Progenitor cell of endocrine pancreas (in vitro differentiated cells): ENCODE measurements at regions not wholly inside any gene's neighbourhood (a gene's known extent, or its start where the extent isn't known, plus 50 kb on each side); places are given as distances from the start of the nearest gene placed in this dataset.

ENCODE experiments used
- DNase-seq: peaks from one replicate; pipeline ENCODE4 v3.0.0; 2021; ENCODE audit warnings: low spot score; ENCODE audit not compliant: unreplicated experiment
- H3K27ac Mint-ChIP-seq: 2 replicates; pipeline ENCODE4 v1.8.0; 2021; ENCODE audit warnings: mild to moderate bottlenecking, moderate library complexity, mixed read lengths
- H3K27me3 Mint-ChIP-seq: 2 replicates; pipeline ENCODE4 v1.8.0; 2021; ENCODE audit warnings: mixed read lengths
- H3K36me3 Mint-ChIP-seq: 2 replicates; pipeline ENCODE4 v1.8.0; 2022; ENCODE audit warnings: mixed read lengths; ENCODE audit not compliant: insufficient read depth
- H3K4me1 Mint-ChIP-seq: 2 replicates; pipeline ENCODE4 v1.8.0; 2021; ENCODE audit warnings: low read depth, mixed read lengths
- H3K4me3 Mint-ChIP-seq: 2 replicates; pipeline ENCODE4 v1.8.0; 2021; ENCODE audit warnings: low read depth, mild to moderate bottlenecking, moderate library complexity, mixed read lengths
- H3K9me3 Mint-ChIP-seq: 2 replicates; pipeline ENCODE4 v1.8.0; 2021; ENCODE audit warnings: low read depth, mixed read lengths
- TF ChIP-seq, protein P1 (sequence below): fragments of 200-600 bp; sonication (generic); IDR thresholded peaks from one replicate; pipeline ENCODE4 v1.5.0; 2021; ENCODE audit warnings: antibody characterized with exemption, mild to moderate bottlenecking; ENCODE audit not compliant: unreplicated experiment

DNA sequence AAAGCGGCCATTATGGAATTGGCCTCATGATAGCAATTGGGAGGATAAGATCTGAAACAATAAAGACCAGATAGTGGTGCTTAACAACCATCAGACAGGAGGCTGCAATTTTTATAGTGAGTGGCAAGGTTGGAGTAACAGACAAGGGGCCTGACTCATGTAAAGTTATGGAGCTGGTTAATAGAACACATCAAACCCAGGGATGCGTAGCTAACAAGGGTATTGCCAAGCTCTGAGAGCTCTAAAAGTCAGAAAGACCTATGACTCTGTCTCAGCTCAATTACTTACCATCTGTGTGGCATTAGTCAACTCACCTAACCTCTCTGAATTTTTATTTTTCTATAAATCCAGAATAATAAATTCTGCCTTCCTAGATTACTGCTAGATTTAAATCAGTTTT, 1731.5 kb upstream of the FLRT2 start:
- no peak overlapping the region for H3K4me3 Mint-ChIP-seq
- H3K9me3 Mint-ChIP-seq = no peaks in the 10 kb centered on the region
- DNase-seq = no peak
- no peaks in the 10 kb centered on the region for H3K27me3 Mint-ChIP-seq
- no peaks in the 10 kb centered on the region for H3K36me3 Mint-ChIP-seq
- no peak overlapping the region for H3K27ac Mint-ChIP-seq
- TF ChIP-seq, protein P1, sequence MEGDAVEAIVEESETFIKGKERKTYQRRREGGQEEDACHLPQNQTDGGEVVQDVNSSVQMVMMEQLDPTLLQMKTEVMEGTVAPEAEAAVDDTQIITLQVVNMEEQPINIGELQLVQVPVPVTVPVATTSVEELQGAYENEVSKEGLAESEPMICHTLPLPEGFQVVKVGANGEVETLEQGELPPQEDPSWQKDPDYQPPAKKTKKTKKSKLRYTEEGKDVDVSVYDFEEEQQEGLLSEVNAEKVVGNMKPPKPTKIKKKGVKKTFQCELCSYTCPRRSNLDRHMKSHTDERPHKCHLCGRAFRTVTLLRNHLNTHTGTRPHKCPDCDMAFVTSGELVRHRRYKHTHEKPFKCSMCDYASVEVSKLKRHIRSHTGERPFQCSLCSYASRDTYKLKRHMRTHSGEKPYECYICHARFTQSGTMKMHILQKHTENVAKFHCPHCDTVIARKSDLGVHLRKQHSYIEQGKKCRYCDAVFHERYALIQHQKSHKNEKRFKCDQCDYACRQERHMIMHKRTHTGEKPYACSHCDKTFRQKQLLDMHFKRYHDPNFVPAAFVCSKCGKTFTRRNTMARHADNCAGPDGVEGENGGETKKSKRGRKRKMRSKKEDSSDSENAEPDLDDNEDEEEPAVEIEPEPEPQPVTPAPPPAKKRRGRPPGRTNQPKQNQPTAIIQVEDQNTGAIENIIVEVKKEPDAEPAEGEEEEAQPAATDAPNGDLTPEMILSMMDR = no peak
- H3K4me1 Mint-ChIP-seq = peaks cover 2% of the 10 kb centered on the region

DNA sequence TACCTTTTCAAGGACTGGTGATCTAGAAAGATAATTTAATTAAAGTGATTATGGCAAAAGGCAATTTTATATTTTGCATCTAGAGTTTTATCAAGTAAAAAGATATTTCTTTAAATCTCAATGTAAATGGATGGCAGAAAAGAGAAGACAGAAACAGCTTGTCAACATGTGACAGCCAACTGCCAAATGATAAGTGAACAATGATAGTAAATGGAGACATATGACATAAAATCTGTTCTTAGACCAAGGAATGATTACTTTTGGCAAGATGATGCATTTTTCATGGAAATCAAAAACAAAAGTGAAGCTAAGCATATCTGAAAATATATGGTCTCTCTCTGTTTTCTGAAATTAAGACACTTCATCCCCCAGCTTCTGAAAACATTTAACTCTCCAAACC, 1730.7 kb upstream of the FLRT2 start:
- Mint-ChIP-seq H3K27ac (no peak overlapping the region), H3K9me3 (no peaks in the 10 kb centered on the region)
- TF ChIP-seq, protein P1 = no peak

DNA sequence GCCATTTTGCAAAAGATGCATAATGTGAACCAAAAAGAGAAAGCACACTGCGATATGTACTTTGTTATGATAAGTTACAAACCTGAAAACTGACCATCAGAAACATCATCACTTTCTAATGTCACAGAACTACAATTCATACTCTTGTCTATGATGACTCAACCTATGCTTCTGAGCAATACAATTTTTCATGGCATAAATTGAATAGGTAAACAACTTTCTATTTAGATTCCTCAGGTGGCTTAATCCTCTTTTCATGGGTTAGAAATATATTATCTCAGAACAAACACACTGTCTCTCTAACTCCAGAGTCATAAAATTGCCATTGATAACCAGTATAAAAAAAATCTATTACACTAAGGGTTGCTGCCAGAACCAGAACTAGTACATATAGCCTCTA, 1715.0 kb upstream of the FLRT2 start:
- Mint-ChIP-seq H3K4me1 (peaks cover 25% of the 10 kb centered on the region), H3K36me3 (no peaks in the 10 kb centered on the region), H3K27me3 (no peaks in the 10 kb centered on the region), H3K9me3 (no peaks in the 10 kb centered on the region), H3K27ac (no peak overlapping the region), H3K4me3 (no peak overlapping the region)
- DNase-seq = no peak
- TF ChIP-seq, protein P1 = no peak

More for the DNA sequence above, 1730.7 kb upstream of the FLRT2 start:
- H3K36me3 Mint-ChIP-seq = no peaks in the 10 kb centered on the region
- DNase-seq = no peak
- no peaks in the 10 kb centered on the region for H3K27me3 Mint-ChIP-seq
- H3K4me3 Mint-ChIP-seq = no peak overlapping the region
- peaks cover 2% of the 10 kb centered on the region for H3K4me1 Mint-ChIP-seq

DNA sequence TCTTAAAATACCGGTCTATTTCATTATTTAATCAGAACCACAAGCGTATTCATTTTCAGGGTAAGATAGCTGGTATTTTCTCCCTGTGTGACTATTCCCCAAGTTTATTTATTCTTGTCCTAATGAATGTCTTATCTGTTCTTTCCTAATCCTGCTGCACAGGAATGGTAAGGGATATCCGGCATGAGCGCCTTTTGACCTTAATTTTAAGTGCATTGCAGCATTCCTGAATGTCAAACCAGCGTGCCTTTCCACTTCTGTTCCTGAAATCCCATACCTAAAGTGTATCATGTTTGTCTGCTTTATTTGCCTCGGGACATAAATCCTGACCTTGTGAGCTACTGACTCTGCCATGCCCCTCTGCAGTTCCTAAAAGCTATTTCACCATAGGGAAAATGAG, 1713.2 kb upstream of the FLRT2 start:
- no peak for DNase-seq
- Mint-ChIP-seq H3K4me1 (peaks cover 25% of the 10 kb centered on the region), H3K4me3 (no peak overlapping the region), H3K27me3 (no peaks in the 10 kb centered on the region), H3K9me3 (no peaks in the 10 kb centered on the region), H3K36me3 (no peaks in the 10 kb centered on the region), H3K27ac (no peak overlapping the region)
- TF ChIP-seq, protein P1 = no peak

DNA sequence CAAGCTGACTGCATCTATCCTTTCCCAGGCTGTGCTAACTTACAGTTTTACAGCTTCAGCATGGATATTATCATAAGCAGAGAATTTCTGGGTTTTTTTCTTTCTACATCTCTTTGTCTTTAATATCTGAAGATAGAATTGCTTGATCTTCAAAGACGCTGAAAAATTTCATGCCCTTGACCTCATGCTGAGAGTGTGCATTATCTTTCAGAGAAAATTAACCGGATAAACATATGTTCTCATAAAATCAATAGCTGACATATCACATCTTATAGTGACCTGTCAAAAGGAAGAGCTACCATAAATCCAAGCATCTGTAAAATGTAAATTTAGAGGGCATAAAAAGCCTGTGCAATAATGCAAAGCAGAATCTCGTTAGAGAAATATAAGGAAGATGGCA, 1704.1 kb upstream of the FLRT2 start:
- TF ChIP-seq, protein P1 = no peak
- Mint-ChIP-seq H3K4me1 (peaks cover 9% of the 10 kb centered on the region), H3K9me3 (no peaks in the 10 kb centered on the region), H3K27me3 (peaks cover 2% of the 10 kb centered on the region), H3K27ac (no peak overlapping the region), H3K36me3 (no peaks in the 10 kb centered on the region), H3K4me3 (no peak overlapping the region)
- DNase-seq = no peak
